ENCODE measurements at regions not wholly inside any gene's neighbourhood (a gene's known extent, or its start where the extent isn't known, plus 50 kb on each side); places are given as distances from the start of the nearest gene placed in this dataset.

GRCh38 chr5:93249651-93250289 lies 331.2 kb downstream of the NR2F1-AS1 start:
- no peak for TF ChIP-seq POLR2A (IDR thresholded peaks at IDR 0.05)
- TF ChIP-seq CTCF (IDR thresholded peaks at IDR 0.05), result no peak

Data from heart left ventricle (tissue), 13 donors.